Smooth muscle cell (in vitro differentiated cells): ENCODE measurements at regions not wholly inside any gene's neighbourhood (a gene's known extent, or its start where the extent isn't known, plus 50 kb on each side); places are given as distances from the start of the nearest gene placed in this dataset.

Source experiments
- DNase-seq: peaks from one replicate; lab custom pipeline; 2025; ENCODE audit not compliant: unreplicated experiment; lab: John Stamatoyannopoulos, UW
- H2AFZ ChIP-seq: fragments of 200-600 bp; sonication (generic); 2 replicates; pipeline ENCODE4 v1.6.0; 2016; ENCODE audit warnings: antibody characterized with exemption, low read depth, mild to moderate bottlenecking
- H3F3A ChIP-seq: fragments of 200-600 bp; sonication (generic); 2 replicates; pipeline ENCODE4 v1.6.0; 2017; ENCODE audit warnings: antibody characterized with exemption, low read depth
- H3K27ac ChIP-seq: fragments of 200-600 bp; sonication (generic); 2 replicates; pipeline ENCODE4 v1.5.1; 2016; ENCODE audit warnings: low read depth, mild to moderate bottlenecking
- H3K27me3 ChIP-seq: fragments of 200-600 bp; sonication (generic); 2 replicates; pipeline ENCODE4 v1.6.1; 2016; ENCODE audit warnings: low read depth, mild to moderate bottlenecking
- H3K36me3 ChIP-seq: fragments of 200-600 bp; sonication (generic); 2 replicates; pipeline ENCODE4 v1.5.1; 2016; ENCODE audit warnings: low read depth
- H3K4me1 ChIP-seq: fragments of 200-600 bp; sonication (generic); 2 replicates; pipeline ENCODE4 v1.5.1; 2016; ENCODE audit warnings: low read depth
- H3K4me2 ChIP-seq: fragments of 200-600 bp; sonication (generic); 2 replicates; pipeline ENCODE4 v1.6.0; 2016; ENCODE audit warnings: mild to moderate bottlenecking
- H3K4me3 ChIP-seq: fragments of 200-600 bp; sonication (generic); 2 replicates; pipeline ENCODE4 v1.5.1; 2016; ENCODE audit warnings: mild to moderate bottlenecking
- H3K79me2 ChIP-seq: fragments of 200-600 bp; sonication (generic); 2 replicates; pipeline ENCODE4 v1.6.0; 2016; ENCODE audit warnings: low read depth, mild to moderate bottlenecking
- H3K9ac ChIP-seq: fragments of 200-600 bp; sonication (generic); 2 replicates; pipeline ENCODE4 v1.6.0; 2016; ENCODE audit warnings: low read depth
- H3K9me3 ChIP-seq: fragments of 200-600 bp; sonication (generic); replicated peaks from 2 replicates; pipeline ENCODE4 v1.5.1; 2016; ENCODE audit warnings: low read depth
- H4K20me1 ChIP-seq: fragments of 200-600 bp; sonication (generic); 2 replicates; pipeline ENCODE4 v1.6.0; 2016; ENCODE audit warnings: low read depth
- CTCF ChIP-seq: fragments of 200-600 bp; sonication (generic); IDR thresholded peaks from 2 replicates; pipeline ENCODE4 v1.5.1; 2017; ENCODE audit warnings: borderline replicate concordance, mild to moderate bottlenecking, antibody characterized with exemption; ENCODE audit not compliant: insufficient read depth, poor library complexity, severe bottlenecking
- WGBS: methylation state at CpG from one replicate; pipeline ENCODE4 v1.1.7; 2016; ENCODE audit warnings: low lambda C conversion rate; 5-methylcytosine and 5-hydroxymethylcytosine counted together

- H3K9ac ChIP-seq, result no peak overlapping the region
- WGBS, result 45% methylated on average over 2 of the region's 2 CpGs
- no peak overlapping the region for H3K4me3 ChIP-seq
- no peaks in the 10 kb centered on the region for H3F3A ChIP-seq
- DNase-seq, result no peak
- H3K36me3 ChIP-seq, result no peaks in the 10 kb centered on the region
- H4K20me1 ChIP-seq, result no peaks in the 10 kb centered on the region
- H2AFZ ChIP-seq, result no peak overlapping the region
- H3K27me3 ChIP-seq, result peaks cover 27% of the 10 kb centered on the region
- H3K79me2 ChIP-seq, result no peaks in the 10 kb centered on the region
- H3K9me3 ChIP-seq, result no peaks in the 10 kb centered on the region
- no peak for TF ChIP-seq CTCF
- H3K4me1 ChIP-seq, result no peaks in the 10 kb centered on the region
- no peak overlapping the region for H3K4me2 ChIP-seq
- no peak overlapping the region for H3K27ac ChIP-seq
Observed at GRCh38 chr22:27148055-27148454, 490.7 kb downstream of the MIAT start.

DNA sequence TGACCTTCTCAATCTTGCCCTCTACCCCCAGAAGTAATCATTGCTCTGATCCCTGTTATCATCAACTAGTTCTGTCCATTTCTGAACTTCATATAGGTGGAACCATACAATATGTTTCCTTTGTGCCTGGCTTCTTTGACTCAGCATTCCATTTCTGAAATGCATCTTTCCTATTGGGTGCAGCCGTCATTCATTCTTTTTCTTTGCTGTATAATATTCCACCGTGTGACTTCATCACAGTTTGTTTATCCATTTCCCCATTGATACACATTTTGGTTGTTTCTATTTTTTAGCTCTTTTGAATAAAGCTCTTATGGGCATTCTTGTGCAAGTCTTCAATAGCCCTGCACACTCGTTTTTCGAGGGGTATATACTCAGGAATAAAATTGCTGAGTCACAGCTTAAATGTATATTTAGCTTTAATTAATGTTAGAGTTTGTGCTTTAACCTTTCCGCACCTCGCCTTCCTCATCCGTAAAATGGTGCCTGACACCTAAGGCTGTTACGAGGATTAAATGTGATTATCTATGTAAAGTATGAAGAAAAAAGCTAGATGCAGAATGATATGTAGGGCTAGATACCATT is 491.6 kb downstream of the MIAT start:
- Histone ChIP-seq H3K27ac (no peak overlapping the region), H2AFZ (no peak overlapping the region), H3F3A (no peaks in the 10 kb centered on the region), H3K36me3 (no peaks in the 10 kb centered on the region), H3K79me2 (no peaks in the 10 kb centered on the region), H3K4me1 (no peaks in the 10 kb centered on the region), H3K9me3 (no peaks in the 10 kb centered on the region), H3K4me2 (no peak overlapping the region), H3K9ac (no peak overlapping the region), H3K27me3 (peaks cover 23% of the 10 kb centered on the region), H3K4me3 (no peak overlapping the region), H4K20me1 (no peaks in the 10 kb centered on the region)
- no peak for TF ChIP-seq CTCF
- 97% methylated on average over 8 of the region's 8 CpGs for WGBS
- DNase-seq, result no peak

DNA sequence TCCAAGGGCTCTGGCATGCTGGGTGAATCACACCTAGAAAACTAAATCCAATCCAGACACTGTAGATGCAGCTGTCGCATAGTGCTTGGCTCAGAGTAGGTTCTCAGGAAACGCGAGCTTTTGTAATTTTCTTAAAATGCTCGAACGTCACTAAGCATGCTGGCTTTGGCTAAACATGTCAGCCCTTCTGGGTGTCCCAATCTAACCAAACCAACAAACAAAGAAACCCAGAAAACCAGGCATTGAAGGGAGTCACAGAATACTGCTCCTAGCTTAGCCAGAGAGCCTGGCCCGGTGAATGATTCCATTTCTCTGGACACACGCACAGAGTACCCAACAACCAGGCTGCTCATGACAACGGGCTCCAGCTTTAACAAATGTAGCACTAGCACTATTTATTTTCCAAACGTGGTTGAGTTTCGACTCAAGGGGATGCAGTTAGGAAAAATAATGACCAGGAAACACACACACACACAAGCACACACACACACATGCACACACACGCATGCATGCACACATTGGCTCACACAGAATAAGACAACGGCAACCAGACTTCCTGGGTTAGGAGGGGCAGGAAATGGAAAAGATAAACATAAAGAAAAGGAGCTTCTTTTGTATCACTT is 492.6 kb downstream of the MIAT start:
- Histone ChIP-seq H3K9ac (no peak overlapping the region), H2AFZ (no peak overlapping the region), H3F3A (no peaks in the 10 kb centered on the region), H3K36me3 (no peaks in the 10 kb centered on the region), H3K4me1 (no peaks in the 10 kb centered on the region), H4K20me1 (no peaks in the 10 kb centered on the region), H3K4me3 (no peak overlapping the region), H3K9me3 (no peaks in the 10 kb centered on the region), H3K27ac (no peak overlapping the region), H3K27me3 (peaks cover 23% of the 10 kb centered on the region), H3K4me2 (no peak overlapping the region), H3K79me2 (no peaks in the 10 kb centered on the region)
- 79% methylated on average over 12 of the region's 12 CpGs for WGBS
- DNase-seq, result no peak
- no peak for TF ChIP-seq CTCF

- H3K9ac ChIP-seq, result no peak overlapping the region
- H3K27ac ChIP-seq, result no peak overlapping the region
- H4K20me1 ChIP-seq, result no peaks in the 10 kb centered on the region
- TF ChIP-seq CTCF, result no peak
- no peaks in the 10 kb centered on the region for H3K36me3 ChIP-seq
- H3K79me2 ChIP-seq, result no peaks in the 10 kb centered on the region
- H2AFZ ChIP-seq, result no peak overlapping the region
- peaks cover 19% of the 10 kb centered on the region for H3K27me3 ChIP-seq
- no peaks in the 10 kb centered on the region for H3K4me1 ChIP-seq
- H3K4me2 ChIP-seq, result no peak overlapping the region
- no peak for DNase-seq
- H3K9me3 ChIP-seq, result no peaks in the 10 kb centered on the region
- no peaks in the 10 kb centered on the region for H3F3A ChIP-seq
- WGBS, result 92% methylated on average over 8 of the region's 8 CpGs
- H3K4me3 ChIP-seq, result no peak overlapping the region
Observed at GRCh38 chr22:27150544-27150941, 493.2 kb downstream of the MIAT start.
